T-cell (primary cell): ENCODE measurements at regions not wholly inside any gene's neighbourhood (a gene's known extent, or its start where the extent isn't known, plus 50 kb on each side); places are given as distances from the start of the nearest gene placed in this dataset.

Source experiments
- ATAC-seq, 4 experiments: fragments of 200-7000 bp in 3 of 4; fragments of 150-1000 bp in 1 of 4; cut with Tn5 transposase; replicated peaks in 1 of 4; 1 replicate in 3 of 4; 2 replicates in 1 of 4; pipeline ENCODE4 v1.10.0; 2021; ENCODE audit warnings: moderate library complexity in 3 of 4, mild to moderate bottlenecking in 2 of 4, moderate number of reproducible peaks in 1 of 4
- CTCF ChIA-PET, 2 donors: fragments of 300-600 bp; sonication (Branson Sonifier 250); formaldehyde crosslinking; loops; one replicate each; lab custom pipeline; 2022; ENCODE audit warnings: antibody characterized with exemption in 2 of 2; lab: Charles Lee
- POLR2A ChIA-PET, 2 donors: fragments of 300-600 bp; sonication (Branson Sonifier 250); formaldehyde crosslinking; loops; one replicate each; lab custom pipeline; 2022; ENCODE audit warnings: antibody characterized with exemption in 2 of 2; lab: Charles Lee
- DNase-seq, 35 experiments: peaks; one replicate each; pipeline versions ENCODE4 v3.0.0 to v3.0.0-alpha.2; 2013 to 2023
- H3K27ac ChIP-seq: one replicate; pipeline ENCODE4 v1.5.1; 2013; ENCODE audit warnings: low read length
- H3K27me3 ChIP-seq, 2 experiments: replicated peaks in 1 of 2; 1 replicate in 1 of 2; 2 replicates in 1 of 2; pipeline versions ENCODE4 v1.6.1 to v1.7.0; 2013; ENCODE audit warnings: low read length in 1 of 2, mixed read lengths in 1 of 2; ENCODE audit not compliant: control insufficient read depth in 2 of 2, insufficient read depth in 2 of 2; ENCODE audit errors: extremely low read depth in 1 of 2
- H3K36me3 ChIP-seq, 2 donors: 1 replicate in 1 of 2; 2 replicates in 1 of 2; pipeline versions ENCODE4 v1.6.1 to v1.7.0; 2013; ENCODE audit warnings: low read length in 1 of 2; ENCODE audit not compliant: control insufficient read depth in 2 of 2, insufficient read depth in 1 of 2; ENCODE audit errors: extremely low read depth in 1 of 2
- H3K4me1 ChIP-seq, 2 experiments: 1 replicate in 1 of 2; 2 replicates in 1 of 2; pipeline versions ENCODE4 v1.6.1 to v1.7.0; 2013; ENCODE audit warnings: low read length in 2 of 2, mixed read lengths in 1 of 2; ENCODE audit not compliant: insufficient read depth in 2 of 2, control insufficient read depth in 1 of 2; ENCODE audit errors: extremely low read depth in 1 of 2
- H3K4me3 ChIP-seq, 2 donors: 1 replicate in 1 of 2; 2 replicates in 1 of 2; pipeline versions ENCODE4 v1.5.1 to v1.7.0; 2013; ENCODE audit warnings: mild to moderate bottlenecking in 2 of 2, low read length in 1 of 2, moderate library complexity in 1 of 2; ENCODE audit not compliant: control insufficient read depth in 1 of 2; ENCODE audit errors: extremely low read depth in 1 of 2
- H3K9me3 ChIP-seq: 2 replicates; pipeline ENCODE4 v1.7.0; 2013
- H3K27ac Mint-ChIP-seq, 2 donors: one replicate each; pipeline ENCODE4 v1.8.0; 2020 to 2021; ENCODE audit warnings: mild to moderate bottlenecking in 2 of 2, mixed read lengths in 2 of 2
- H3K27me3 Mint-ChIP-seq, 2 donors: one replicate each; pipeline ENCODE4 v1.8.0; 2021 to 2022; ENCODE audit warnings: mixed read lengths in 2 of 2
- H3K36me3 Mint-ChIP-seq: one replicate; pipeline ENCODE4 v1.8.0; 2021; ENCODE audit warnings: mixed read lengths
- H3K4me1 Mint-ChIP-seq, 3 donors: one replicate each; pipeline ENCODE4 v1.8.0; 2020 to 2022; ENCODE audit warnings: mixed read lengths in 3 of 3, mild to moderate bottlenecking in 1 of 3
- H3K4me3 Mint-ChIP-seq, 3 donors: one replicate each; pipeline ENCODE4 v1.8.0; 2020 to 2022; ENCODE audit warnings: mild to moderate bottlenecking in 3 of 3, mixed read lengths in 3 of 3, moderate library complexity in 3 of 3
- H3K9me3 Mint-ChIP-seq, 3 donors: one replicate each; pipeline ENCODE4 v1.8.0; 2020 to 2022; ENCODE audit warnings: mixed read lengths in 3 of 3
- WGBS: methylation state at CpG from one replicate; pipeline ENCODE4 v1.1.5; 2013; ENCODE audit warnings: missing lambda C conversion rate; ENCODE audit not compliant: insufficient coverage; 5-methylcytosine and 5-hydroxymethylcytosine counted together

- Mint-ChIP-seq H3K4me3 (no peak overlapping the region), H3K4me1 (no peaks in the 10 kb centered on the region), H3K27me3 (no peaks in the 10 kb centered on the region), H3K9me3 (peaks cover 0 to 11% (median 0%) of the 10 kb centered on the region in 3 donors), H3K36me3 (no peaks in the 10 kb centered on the region), H3K27ac (no peak overlapping the region)
- no CpG with 5 or more reads among the region's 2 CpGs for WGBS
- no peak for DNase-seq
- CTCF ChIA-PET: no interaction called here
- ATAC-seq: no peak
- POLR2A ChIA-PET: no interaction called here
- no peaks in the 10 kb centered on the region for H3K4me1 ChIP-seq
- H3K4me3 ChIP-seq: no peak overlapping the region
- no peaks in the 10 kb centered on the region for H3K27me3 ChIP-seq
- H3K9me3 ChIP-seq: no peaks in the 10 kb centered on the region
- H3K36me3 ChIP-seq: no peaks in the 10 kb centered on the region
- no peak overlapping the region for H3K27ac ChIP-seq
Measured at GRCh38 chr12:19034937-19035336, 94.6 kb upstream of the PLEKHA5 start.

- WGBS: no CpG with 5 or more reads among the region's 1 CpG
- POLR2A ChIA-PET: no interaction called here
- no peaks in the 10 kb centered on the region for H3K36me3 ChIP-seq
- no peak overlapping the region for H3K27ac ChIP-seq
- Mint-ChIP-seq H3K4me3 (no peak overlapping the region), H3K27me3 (peaks cover 0 to 1% of the 10 kb centered on the region in 2 donors), H3K27ac (no peak overlapping the region), H3K36me3 (no peaks in the 10 kb centered on the region), H3K9me3 (peaks cover 0 to 11% (median 0%) of the 10 kb centered on the region in 3 donors), H3K4me1 (no peaks in the 10 kb centered on the region)
- no peaks in the 10 kb centered on the region for H3K27me3 ChIP-seq
- DNase-seq (no peak), ATAC-seq (no peak)
- H3K4me3 ChIP-seq: no peak overlapping the region
- CTCF ChIA-PET: no interaction called here
- no peaks in the 10 kb centered on the region for H3K4me1 ChIP-seq
- no peaks in the 10 kb centered on the region for H3K9me3 ChIP-seq
Measured at GRCh38 chr12:19035536-19035935, 94.0 kb upstream of the PLEKHA5 start.

GRCh38 chr12:19036673-19037357 is 92.7 kb upstream of the PLEKHA5 start:
- Mint-ChIP-seq H3K9me3 (peaks cover 0 to 11% (median 0%) of the 10 kb centered on the region in 3 donors), H3K36me3 (no peaks in the 10 kb centered on the region), H3K4me1 (no peaks in the 10 kb centered on the region), H3K27me3 (peaks cover 4 to 5% of the 10 kb centered on the region in 2 donors), H3K27ac (no peak overlapping the region), H3K4me3 (no peak overlapping the region)
- Histone ChIP-seq H3K9me3 (no peaks in the 10 kb centered on the region), H3K27ac (no peak overlapping the region), H3K27me3 (no peaks in the 10 kb centered on the region), H3K36me3 (no peaks in the 10 kb centered on the region), H3K4me1 (no peaks in the 10 kb centered on the region), H3K4me3 (no peak overlapping the region)
- CTCF ChIA-PET: no interaction called here
- WGBS: no CpG with 5 or more reads among the region's 6 CpGs
- POLR2A ChIA-PET: no interaction called here
- DNase-seq: no peak
- no peak for ATAC-seq

- Mint-ChIP-seq H3K4me3 (no peak overlapping the region), H3K27me3 (peaks cover 4 to 5% of the 10 kb centered on the region in 2 donors), H3K36me3 (no peaks in the 10 kb centered on the region), H3K27ac (no peak overlapping the region), H3K9me3 (peaks cover 0 to 8% (median 0%) of the 10 kb centered on the region in 3 donors), H3K4me1 (no peaks in the 10 kb centered on the region)
- ChIA-PET CTCF (no interaction called here), POLR2A (interaction anchor here in 1 of 2 donors (0.6 kb wide), 1 partner anchor 13 kb away, joined by 5 read pairs; no protein-coding TSS in a partner anchor)
- Histone ChIP-seq H3K4me1 (no peaks in the 10 kb centered on the region), H3K36me3 (no peaks in the 10 kb centered on the region), H3K9me3 (no peaks in the 10 kb centered on the region), H3K27me3 (no peaks in the 10 kb centered on the region), H3K4me3 (no peak overlapping the region), H3K27ac (no peak overlapping the region)
- 75% methylated on average over 4 of the region's 6 CpGs for WGBS
- no peak for DNase-seq
- ATAC-seq: no peak
Measured at GRCh38 chr12:19038209-19038608, 91.3 kb upstream of the PLEKHA5 start.

GRCh38 chr12:19039515-19039914 is 90.0 kb upstream of the PLEKHA5 start:
- Mint-ChIP-seq H3K27ac (no peak overlapping the region), H3K4me3 (no peak overlapping the region), H3K9me3 (no peaks in the 10 kb centered on the region), H3K36me3 (no peaks in the 10 kb centered on the region), H3K27me3 (peaks cover 4 to 7% of the 10 kb centered on the region in 2 donors), H3K4me1 (no peaks in the 10 kb centered on the region)
- no peak overlapping the region for H3K4me3 ChIP-seq
- WGBS: no CpG with 5 or more reads among the region's 3 CpGs
- no peaks in the 10 kb centered on the region for H3K27me3 ChIP-seq
- POLR2A ChIA-PET: no interaction called here
- DNase-seq: no peak
- no peak for ATAC-seq
- H3K36me3 ChIP-seq: no peaks in the 10 kb centered on the region
- H3K27ac ChIP-seq: no peak overlapping the region
- H3K4me1 ChIP-seq: no peaks in the 10 kb centered on the region
- no peaks in the 10 kb centered on the region for H3K9me3 ChIP-seq
- CTCF ChIA-PET: no interaction called here

GRCh38 chr12:19042221-19042620 is 87.3 kb upstream of the PLEKHA5 start:
- H3K4me1 ChIP-seq: no peaks in the 10 kb centered on the region
- H3K27me3 ChIP-seq: no peaks in the 10 kb centered on the region
- H3K4me1 Mint-ChIP-seq: no peaks in the 10 kb centered on the region
- H3K9me3 Mint-ChIP-seq: peaks cover 0 to 6% (median 0%) of the 10 kb centered on the region in 3 donors
- no peak overlapping the region for H3K27ac ChIP-seq
- no peak overlapping the region for H3K27ac Mint-ChIP-seq
- ChIA-PET CTCF (no interaction called here), POLR2A (no interaction called here)
- ATAC-seq (no peak), DNase-seq (no peak)
- H3K9me3 ChIP-seq: no peaks in the 10 kb centered on the region
- no peak overlapping the region for H3K4me3 ChIP-seq
- WGBS: 100% methylated on average over 1 of the region's 3 CpGs
- H3K27me3 Mint-ChIP-seq: peaks cover 4 to 7% of the 10 kb centered on the region in 2 donors
- H3K4me3 Mint-ChIP-seq: no peak overlapping the region
- H3K36me3 Mint-ChIP-seq: no peaks in the 10 kb centered on the region
- no peaks in the 10 kb centered on the region for H3K36me3 ChIP-seq
